C1 segment of cervical spinal cord (tissue), 14 donors: ENCODE measurements at regions not wholly inside any gene's neighbourhood (a gene's known extent, or its start where the extent isn't known, plus 50 kb on each side); places are given as distances from the start of the nearest gene placed in this dataset.

Source experiments
- DNase-seq, 14 donors: peaks; one replicate each; lab custom pipeline; 2025; lab: John Stamatoyannopoulos, UW

DNA sequence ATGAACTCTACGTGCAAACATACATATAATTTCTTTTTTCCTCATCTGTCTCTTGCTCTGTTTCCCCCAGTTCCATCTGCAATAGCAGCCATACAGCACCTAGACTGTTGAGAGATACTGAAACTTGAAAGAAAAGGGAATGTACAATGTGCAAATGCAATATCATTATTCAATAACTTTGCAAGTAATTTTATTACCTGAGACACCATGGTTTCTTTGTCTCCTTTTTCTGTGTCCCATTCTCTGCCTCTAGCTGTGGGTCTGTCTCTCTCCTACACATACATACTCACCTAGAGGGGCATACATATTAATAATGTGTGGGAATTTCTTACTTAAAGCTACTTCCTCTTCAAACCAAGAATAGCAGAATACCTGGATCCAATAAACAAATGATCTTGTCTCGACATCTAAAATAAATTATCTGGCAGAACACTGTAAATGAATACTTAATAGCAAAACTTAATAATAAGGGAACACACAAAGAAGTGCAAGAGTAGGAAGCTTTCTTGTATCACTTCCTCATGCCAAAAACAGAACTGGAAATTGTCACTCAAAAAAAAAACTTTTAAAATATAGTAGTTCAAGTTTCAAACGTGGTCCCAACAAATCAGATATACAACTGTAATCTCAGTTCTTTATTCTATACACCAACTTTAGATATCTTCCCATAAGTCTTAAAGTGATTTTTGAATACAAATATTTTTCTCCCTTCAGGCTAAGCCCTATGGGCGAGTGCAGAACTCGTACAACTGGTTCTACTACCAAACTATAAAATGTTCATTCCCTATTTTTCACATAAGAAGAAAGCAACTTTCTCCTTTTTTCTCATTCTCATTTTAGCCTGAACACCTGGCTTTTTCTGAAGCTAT lies 194.6 kb downstream of the NRIP1 start:
- DNase-seq = no peak

DNA sequence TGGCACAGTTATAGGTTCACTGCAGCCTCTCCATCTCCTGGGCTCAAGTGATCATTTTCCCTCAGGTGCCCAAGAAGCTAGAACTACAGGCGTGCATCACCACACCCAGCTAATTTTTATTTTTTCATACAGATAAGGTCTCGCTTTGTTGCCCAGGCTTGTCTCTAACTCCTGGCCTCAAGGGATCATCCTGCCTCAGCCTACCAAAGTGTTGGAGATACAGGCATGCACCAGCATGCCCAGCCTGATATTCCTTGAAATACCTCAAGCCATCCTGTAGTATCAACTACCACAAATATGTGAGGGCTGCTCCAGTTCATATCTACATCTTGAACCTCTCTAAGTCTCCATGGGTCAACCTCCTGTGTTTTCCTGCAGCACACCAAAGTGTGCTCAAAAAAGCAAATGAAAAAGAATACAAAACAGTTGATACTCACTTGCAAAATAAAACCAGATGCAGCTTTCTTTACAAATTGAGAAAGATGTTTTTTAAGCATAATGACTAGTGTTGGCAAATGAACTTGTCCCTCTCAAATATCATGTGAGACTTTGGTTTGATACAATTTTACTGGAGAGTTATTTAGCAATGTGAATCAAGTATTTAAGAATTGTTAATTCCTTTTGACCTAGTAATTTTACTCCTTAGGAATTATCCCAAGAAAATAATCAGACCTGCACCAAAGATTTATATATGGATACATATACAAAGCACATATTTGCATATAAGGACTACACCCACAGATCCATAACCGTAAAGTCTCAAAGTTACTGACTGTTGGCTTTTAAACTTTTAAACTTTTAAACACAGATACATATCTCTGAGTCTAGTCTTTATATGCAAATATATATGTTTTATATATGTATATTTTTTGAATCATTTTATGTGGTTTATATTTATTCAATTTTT lies 197.7 kb downstream of the NRIP1 start:
- no peak for DNase-seq

DNA sequence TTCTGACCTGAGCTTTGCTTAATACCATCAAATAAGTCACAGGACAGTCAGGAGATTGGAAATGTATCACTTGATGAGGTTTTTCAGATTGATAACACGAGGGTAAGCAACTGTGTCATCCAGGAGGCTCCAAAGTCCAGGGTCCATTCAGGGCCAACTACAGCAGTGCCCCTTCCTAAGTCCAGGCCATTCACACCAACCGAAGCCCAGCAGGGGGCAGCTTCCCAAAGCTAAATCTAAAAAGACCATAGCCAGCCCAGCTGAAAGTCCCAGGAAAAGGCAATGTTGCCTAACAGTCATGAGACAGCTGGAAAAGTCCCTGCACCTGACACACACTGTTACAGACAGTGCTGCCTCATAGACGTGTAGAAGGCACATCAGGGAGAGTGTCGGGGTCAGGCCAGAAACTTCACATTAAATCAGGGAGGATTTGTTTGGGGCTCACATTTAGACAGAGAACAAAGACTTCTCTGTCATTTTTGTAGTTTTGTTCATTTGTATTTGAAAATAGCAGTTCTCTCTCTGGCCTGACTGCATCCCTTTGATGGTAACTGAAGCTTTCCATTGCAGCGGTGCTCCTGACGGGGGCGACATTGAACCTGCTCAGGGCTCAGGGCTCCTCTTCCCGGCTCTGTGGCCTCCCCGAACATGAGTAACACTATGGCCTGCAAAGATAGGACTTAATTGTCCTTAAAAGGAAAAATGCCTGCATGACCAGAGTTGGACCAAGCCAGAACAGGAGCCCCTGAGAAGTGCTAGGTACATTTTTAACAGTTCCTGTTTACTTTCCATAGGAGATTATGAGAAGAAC lies 200.4 kb downstream of the NRIP1 start:
- peak in 13 of 14 donors; percentile 12 to 85 (median 79) for DNase-seq

DNA sequence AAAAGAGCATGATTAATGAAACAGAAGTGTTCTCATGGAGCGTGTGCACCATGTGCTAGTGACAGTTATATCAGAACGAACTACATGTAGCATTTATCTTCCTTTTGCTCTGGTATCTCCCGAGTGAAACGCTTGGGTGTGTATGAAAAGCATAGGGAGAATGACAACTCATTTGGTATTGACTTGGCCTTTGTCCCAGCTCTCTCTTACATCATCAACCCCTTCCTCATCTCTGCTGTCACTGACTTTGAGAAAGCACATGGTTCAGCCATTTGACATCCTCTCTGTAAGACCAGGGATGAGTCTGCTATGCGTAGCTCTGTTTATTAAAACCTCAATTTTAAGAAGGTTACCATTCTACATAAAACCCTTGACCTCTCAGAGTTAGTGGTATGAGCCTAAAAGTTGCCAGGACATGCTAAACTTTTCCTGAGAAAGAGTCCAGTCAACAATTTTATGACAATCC lies 201.0 kb downstream of the NRIP1 start:
- no peak for DNase-seq

DNA sequence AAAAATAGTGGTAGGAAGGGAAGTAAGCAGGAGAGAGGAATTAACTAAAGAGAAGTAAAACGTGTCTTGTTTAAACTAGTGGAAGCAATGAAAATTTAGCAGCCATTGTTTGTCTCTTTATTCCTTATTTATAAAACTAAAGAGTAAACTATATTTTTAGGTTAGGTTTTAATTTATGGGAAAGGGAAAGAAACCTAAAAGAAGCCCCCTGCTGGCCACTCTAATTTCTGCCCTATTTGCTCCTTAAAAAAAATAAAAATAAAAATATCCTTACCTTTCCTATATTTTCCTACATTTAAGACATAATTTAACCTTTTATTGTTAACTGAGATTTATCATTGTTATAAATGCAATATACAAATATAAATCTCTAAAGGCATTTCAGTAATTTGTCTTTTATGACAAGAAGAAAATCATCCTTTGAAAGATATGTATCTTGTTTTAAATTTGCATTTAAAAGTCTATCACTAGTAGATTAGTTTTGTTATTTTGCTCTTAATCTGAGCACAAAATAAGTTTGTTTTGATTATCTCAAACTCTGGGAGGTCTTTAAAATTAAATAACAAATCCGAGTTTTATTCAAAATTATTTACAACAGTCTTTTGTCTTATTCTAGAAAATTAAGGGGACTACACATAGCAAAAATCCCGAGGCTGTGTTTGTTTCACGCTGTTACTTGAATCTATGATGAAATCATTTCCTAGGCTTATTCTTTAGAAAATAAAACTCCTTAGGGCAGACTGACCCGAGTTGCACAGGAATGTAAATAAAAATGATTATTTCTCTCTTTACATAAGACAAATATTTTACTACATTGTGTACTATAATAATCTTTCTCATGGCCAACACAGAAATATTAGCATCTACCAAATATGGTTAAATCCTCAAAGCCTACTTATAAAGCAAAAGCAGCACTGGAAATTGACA lies 201.7 kb downstream of the NRIP1 start:
- no peak for DNase-seq

DNA sequence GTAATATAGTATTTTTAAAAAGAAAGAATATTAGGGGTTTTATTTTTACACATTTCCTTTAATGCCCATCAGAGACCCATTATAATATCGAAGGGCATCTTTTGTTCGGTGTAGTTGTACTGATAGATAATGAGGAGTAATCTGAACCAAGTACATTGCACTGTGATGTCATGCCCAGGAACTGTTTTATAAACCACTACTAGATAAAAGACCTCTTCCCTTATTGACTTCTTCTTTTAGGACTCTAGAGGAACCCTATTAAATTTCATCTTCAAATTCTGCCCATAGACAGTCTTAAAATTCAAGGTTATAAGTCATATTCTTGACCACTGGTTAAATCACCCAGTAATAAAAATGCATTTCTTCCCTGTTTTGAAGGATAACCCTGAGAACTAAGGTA lies 206.5 kb downstream of the NRIP1 start:
- DNase-seq = no peak

DNA sequence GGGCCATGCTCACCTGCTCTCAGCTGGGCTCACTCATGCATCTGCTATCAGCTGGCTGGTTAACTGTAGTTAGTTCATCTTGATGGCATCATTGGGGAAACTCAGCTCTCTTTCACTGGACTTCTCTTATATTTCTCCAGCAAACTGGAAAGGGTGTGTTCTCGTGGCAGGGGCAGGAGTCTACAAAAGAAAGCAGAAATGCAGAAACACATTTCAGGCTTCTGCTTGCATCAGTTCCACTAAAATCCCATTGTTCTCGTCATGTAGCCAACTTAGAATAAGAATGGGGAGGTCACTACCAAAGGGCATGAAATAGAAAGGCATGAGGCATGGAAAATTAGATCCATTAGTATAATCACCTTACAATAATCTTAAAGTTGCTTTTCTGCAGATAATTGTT lies 207.3 kb downstream of the NRIP1 start:
- DNase-seq = no peak

DNA sequence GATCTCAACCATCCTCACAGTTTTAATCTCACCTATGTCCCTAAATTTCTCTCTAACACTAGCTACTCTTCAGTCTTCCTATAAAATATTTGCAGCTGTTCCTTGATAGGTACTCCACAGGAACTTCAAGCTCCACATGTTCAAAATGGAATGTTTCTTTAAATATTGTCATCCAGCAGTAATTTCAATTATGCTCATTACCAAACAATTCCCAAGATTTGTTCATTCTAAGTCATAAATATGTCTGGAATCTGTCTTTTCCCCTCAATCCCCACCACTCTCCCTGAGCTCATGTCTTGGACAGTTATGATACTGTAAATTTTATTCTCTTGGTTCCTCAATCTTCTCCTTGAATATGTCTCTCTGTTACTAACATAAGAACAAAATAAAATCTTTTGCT lies 214.4 kb downstream of the NRIP1 start:
- no peak for DNase-seq

DNA sequence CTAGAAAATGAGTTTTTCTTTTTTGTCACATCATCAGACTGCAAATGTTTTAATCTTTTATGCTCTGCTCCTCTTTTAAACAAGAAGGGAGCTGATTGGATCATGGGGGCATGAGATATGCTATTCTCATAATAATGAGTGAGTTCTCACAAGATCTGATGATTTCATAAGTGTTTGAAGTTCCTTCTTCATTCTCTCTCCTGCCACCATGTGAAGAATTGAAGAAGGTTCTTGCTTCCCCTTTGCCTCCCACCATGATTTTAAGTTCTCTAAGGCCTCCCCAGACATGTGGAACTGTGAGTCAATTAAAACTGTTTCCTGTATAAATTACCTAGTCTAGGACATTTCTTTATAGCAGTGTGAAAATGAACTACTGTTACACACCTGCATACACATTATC lies 218.2 kb downstream of the NRIP1 start:
- DNase-seq = no peak

DNA sequence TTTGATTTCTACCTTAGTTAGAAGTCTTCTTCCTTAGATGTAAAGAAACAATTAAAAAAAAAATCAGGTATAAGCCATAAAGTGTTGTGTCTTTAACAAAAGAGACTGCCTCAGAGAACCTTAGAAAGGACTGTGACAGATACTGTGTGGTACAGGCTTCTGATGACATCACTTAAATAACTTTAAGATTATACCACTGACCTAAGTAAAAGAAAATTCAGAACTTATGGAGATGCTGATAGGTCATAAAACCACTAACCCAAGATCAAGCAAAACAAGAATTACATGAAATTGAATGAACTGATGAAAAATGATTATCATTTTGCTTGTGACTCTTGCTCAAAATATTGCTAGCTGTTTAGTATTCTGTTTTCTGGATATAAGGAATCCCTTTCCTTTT lies 220.8 kb downstream of the NRIP1 start:
- DNase-seq = no peak

DNA sequence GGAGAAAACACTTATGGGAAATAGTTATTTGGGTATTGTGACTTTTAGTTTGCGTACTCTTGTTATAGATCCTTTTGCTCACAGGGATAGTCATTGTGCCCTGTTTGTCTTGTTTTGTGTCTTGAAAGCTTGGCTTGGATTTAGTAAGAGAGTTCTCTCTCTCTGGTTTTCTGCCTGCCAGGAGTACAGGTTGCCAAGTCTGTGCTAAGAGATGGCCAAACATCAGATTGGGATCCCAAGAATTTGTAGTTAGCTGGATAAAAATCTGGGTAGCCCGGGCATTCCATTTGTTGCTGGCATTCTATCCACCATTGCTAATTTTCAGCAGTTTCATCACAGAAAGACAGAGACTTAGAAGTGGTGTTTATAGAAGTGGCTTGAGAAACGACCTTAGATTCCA lies 222.2 kb downstream of the NRIP1 start:
- DNase-seq = no peak

DNA sequence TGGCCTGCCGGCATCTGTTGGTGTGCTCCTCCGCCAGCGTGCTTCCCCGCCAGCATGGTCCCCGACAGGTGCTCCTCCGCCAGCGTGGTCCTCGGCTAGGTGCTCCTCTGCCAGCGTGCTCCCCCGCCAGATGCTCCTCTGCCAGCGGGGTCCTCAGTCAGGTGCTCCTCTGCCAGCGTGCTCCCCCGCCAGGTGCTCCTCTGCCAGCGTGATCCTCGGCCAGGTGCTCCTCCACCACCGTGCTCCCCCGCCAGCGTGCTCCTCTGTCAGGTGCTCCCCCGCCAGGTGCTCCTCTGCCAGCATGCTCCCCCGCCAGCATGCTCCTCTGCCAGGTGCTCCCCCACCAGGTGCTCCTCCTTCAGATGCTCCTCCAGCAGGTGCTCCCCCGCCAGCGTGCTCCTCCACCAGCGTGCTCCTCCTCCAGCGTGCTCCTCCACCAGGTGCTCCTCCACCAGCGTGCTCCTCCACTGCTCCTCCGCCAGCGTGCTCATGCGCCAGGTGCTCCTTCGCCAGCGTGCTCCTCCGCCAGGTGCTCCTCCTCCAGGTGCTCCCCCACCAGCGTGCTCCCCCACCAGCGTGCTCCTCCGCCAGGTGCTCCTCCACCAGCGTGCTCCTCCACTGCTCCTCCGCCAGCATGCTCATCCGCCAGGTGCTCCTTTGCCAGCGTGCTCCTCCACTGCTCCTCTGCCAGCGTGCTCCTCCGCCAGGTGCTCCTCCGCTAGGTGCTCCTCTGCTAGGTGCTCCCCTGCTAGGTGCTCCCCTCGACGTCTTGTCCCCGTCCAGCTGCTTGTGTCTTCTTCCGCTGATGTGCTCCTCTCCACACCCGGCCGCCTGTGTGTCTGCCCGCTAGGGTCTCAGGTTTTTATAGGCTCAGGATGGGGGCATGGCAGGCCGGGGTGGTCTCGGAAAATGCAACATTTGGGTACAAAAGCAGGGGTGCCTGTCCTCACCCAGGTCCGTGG lies 223.0 kb downstream of the NRIP1 start:
- DNase-seq = no peak

DNA sequence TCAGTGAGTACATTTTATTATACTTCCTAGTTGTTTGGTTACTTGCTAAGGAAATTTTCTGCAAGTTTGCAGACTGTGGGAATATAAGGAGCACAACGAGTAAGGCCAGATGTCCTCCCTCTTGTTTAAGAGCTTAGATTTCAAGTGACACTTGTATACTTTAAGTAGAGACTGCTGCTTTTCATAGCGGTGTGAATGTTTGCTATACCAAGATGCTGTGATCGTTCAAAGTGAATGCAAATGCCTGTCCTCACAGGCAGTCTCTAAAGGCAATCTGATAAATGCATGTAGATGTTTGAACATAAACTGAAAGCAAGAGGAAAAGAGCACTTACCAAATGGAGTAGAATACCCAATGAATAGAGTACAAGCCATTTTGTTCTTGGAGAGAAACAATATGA lies 226.4 kb downstream of the NRIP1 start:
- no peak for DNase-seq

DNA sequence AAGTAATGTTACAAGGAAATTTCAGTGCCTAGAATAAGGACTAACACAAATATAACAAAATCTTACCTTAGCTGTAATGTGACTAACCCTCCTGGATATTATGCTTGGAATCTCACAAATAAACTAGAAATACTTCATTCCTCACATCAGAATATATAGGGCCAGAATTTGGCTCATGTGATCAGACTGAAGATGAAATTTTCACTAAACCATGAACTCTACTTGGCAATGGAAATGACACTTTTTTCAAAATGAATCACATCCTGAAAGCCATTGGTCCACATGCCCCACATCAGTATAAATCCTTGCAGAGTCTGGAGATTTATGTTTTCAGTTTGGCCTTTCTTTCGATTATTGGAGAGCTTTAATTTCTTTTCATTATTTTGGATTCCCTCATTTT lies 227.8 kb downstream of the NRIP1 start:
- DNase-seq = no peak

DNA sequence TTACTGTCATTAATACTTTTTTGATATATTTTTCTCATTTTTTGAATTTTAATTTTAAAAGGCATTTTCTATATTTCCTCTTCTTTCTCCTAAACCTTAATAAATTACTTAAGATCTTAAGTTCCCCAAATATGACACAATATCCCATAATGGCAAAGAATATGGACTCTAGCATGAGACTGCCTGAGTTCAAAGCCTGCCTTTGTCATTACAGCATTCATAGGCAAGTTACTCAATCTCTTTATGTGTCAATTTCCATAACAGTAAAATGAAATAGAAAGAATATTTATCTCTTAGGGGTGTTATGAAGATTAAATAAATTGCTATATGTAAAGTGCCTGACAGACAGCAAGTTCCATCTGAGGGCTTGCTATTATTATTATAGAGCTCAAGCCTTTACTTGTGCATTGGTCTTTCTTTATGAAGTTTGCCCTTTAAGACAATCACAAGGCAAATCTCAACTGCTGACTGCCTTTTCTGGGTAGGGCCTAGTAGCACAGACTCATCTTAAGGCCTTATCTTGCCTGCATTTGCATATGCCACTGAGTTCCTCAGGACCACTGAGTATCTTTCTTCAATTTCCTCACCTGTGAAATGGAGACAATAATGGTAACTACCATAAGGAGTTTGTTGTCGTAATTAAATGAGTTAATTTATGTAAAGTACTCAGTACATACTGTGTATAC lies 231.0 kb downstream of the NRIP1 start:
- no peak for DNase-seq

DNA sequence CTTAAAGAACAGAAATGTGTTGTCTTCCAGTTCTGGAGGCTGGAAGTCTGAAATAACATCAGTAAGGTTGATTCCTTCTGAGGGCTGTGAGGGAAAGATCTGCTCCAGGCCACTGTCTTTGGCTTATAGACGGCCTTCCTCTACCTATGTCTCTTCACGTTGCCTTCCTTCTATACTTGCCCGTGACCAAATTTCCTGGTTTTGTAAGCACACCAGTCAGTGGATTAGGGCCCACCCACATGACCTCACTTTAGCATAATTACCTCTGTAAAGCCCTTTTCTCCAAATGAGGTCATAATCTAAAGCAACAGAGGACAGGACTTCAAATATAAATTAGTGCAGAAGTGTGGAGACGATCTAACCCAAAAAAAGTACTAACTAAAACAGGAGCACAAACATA lies 231.6 kb downstream of the NRIP1 start:
- no peak for DNase-seq

DNA sequence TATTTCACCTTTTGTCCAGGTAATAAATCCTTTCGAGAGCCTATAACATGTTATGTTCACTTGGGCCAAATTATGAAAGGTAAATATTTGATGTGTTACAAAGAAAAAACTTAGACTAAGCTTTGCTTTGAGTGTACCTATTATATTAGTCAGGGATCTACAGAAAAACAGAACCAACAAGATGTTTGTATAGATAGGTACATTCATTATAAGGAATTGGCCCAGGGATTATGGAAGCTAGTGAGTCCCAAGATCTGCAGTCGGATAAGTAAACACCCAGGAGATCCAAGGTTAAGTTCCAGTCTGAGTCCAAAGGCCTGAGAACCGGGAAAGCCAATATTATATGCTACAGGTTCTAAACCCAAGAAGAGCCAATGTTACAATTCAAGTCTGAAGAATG lies 234.5 kb downstream of the NRIP1 start:
- DNase-seq = no peak

DNA sequence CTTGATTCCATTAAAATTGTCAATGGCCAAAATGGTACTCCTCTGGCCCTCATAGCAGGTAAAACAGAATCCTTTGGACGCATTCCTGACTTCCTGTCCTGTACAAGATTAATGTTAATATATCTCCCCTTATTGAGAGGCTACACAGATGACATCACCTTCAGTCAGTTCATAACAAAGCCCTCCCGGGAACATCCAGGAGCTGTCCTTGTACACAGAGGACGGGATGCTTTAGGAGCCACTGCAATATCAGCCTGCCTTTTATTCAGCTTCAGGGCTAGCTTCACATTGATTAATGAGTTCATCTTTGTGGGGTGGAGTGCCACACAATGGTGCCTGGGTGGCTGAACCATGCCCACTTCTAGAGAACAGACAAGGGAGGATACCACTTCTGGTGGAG lies 235.1 kb downstream of the NRIP1 start:
- no peak for DNase-seq

DNA sequence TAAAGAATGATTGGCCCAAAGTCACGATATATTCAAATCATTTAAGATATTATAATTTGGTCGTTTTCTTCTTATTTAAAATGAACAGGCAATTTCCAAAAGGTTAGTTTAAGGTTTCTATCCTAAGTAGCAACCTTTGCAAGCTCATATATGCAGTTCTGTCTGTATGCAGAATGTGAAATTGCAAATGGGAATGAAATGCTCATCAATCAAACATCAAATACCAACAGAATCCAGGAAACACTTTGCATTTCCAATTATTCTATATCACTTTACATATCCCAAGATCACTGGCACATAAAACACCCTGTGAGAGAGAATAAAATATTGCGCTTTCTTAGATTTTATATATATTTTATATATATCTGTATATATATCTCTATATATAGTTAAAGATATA lies 237.3 kb downstream of the NRIP1 start:
- DNase-seq = no peak
